PC-3 (cell line): ENCODE measurements at regions not wholly inside any gene's neighbourhood (a gene's known extent, or its start where the extent isn't known, plus 50 kb on each side); places are given as distances from the start of the nearest gene placed in this dataset.
A peak's percentile ranks its signal among the peaks of the same experiment; 100 is the strongest.

ENCODE experiments used
- ATAC-seq: fragments of 200-7000 bp; cut with Tn5 transposase; 2 replicates; pipeline ENCODE4 v1.9.1; 2020; ENCODE audit warnings: mild to moderate bottlenecking, moderate library complexity
- BruUV-seq: library from RNA; stranded (reverse); fragments of 400-500 nt; replicated peaks from 2 replicates; lab custom pipeline; 2021; lab: Mats Ljungman, UMichigan
- CTCF ChIA-PET: fragments of 300-600 bp; sonication (Branson Sonifier 250); formaldehyde crosslinking; loops from one replicate; lab custom pipeline; 2022; ENCODE audit warnings: antibody characterized with exemption; lab: Charles Lee
- POLR2A ChIA-PET: fragments of 300-600 bp; sonication (Branson Sonifier 250); formaldehyde crosslinking; loops from one replicate; lab custom pipeline; 2022; ENCODE audit warnings: antibody characterized with exemption; ENCODE audit not compliant: unreplicated experiment; lab: Charles Lee
- DNase-seq: peaks from one replicate; pipeline ENCODE4 v3.0.0-alpha.2; 2015
- H2AFZ ChIP-seq: fragments of 300-600 bp; sonication (generic); 2 replicates; pipeline ENCODE4 v1.6.0; 2016; ENCODE audit warnings: antibody characterized with exemption, low read length
- H3F3A ChIP-seq: fragments of 300-600 bp; sonication (generic); one replicate; pipeline ENCODE4 v1.6.0; 2017; ENCODE audit warnings: antibody characterized with exemption, low read length, control low read depth, mild to moderate bottlenecking; ENCODE audit not compliant: unreplicated experiment
- H3K27ac ChIP-seq: fragments of 300-600 bp; sonication (generic); 2 replicates; pipeline ENCODE4 v1.5.1; 2016; ENCODE audit warnings: mild to moderate bottlenecking, low read length
- H3K27me3 ChIP-seq: fragments of 300-600 bp; sonication (generic); 2 replicates; pipeline ENCODE4 v1.6.1; 2016; ENCODE audit warnings: low read length, mixed read lengths
- H3K36me3 ChIP-seq: fragments of 300-600 bp; sonication (generic); 2 replicates; pipeline ENCODE4 v1.6.1; 2016; ENCODE audit warnings: low read depth, mixed run types, low read length, mixed read lengths
- H3K4me1 ChIP-seq: fragments of 300-600 bp; sonication (generic); 2 replicates; pipeline ENCODE4 v1.5.1; 2016; ENCODE audit warnings: low read length; ENCODE audit not compliant: insufficient read depth
- H3K4me2 ChIP-seq: fragments of 300-600 bp; sonication (generic); 2 replicates; pipeline ENCODE4 v1.6.0; 2016; ENCODE audit warnings: low read length
- H3K4me3 ChIP-seq: fragments of 300-600 bp; sonication (generic); 2 replicates; pipeline ENCODE4 v1.5.1; 2016; ENCODE audit warnings: mild to moderate bottlenecking, low read length, mixed read lengths
- H3K79me2 ChIP-seq: fragments of 300-600 bp; sonication (generic); 2 replicates; pipeline ENCODE4 v1.6.1; 2017; ENCODE audit warnings: low read length, mixed read lengths
- H3K9ac ChIP-seq: fragments of 300-600 bp; sonication (generic); 2 replicates; pipeline ENCODE4 v1.6.0; 2016; ENCODE audit warnings: mild to moderate bottlenecking, low read length
- H3K9me2 ChIP-seq: fragments of 300-600 bp; sonication (generic); replicated peaks from 2 replicates; pipeline ENCODE4 v1.6.1; 2016; ENCODE audit warnings: mixed run types, low read length, mixed read lengths
- H3K9me3 ChIP-seq: fragments of 300-600 bp; sonication (generic); 2 replicates; pipeline ENCODE4 v1.6.1; 2016; ENCODE audit warnings: low read length, mixed read lengths
- H4K20me1 ChIP-seq: fragments of 300-600 bp; sonication (generic); 2 replicates; pipeline ENCODE4 v1.6.1; 2016; ENCODE audit warnings: low read length, mixed read lengths
- EZH2 ChIP-seq: fragments of 300-600 bp; sonication (generic); IDR thresholded peaks from one replicate; pipeline ENCODE4 v1.6.1; 2017; ENCODE audit warnings: antibody characterized with exemption, mild to moderate bottlenecking, low read length; ENCODE audit not compliant: unreplicated experiment
- EZH2phosphoT487 ChIP-seq: fragments of 300-600 bp; sonication (generic); IDR thresholded peaks from 2 replicates; pipeline ENCODE4 v1.6.1; 2018; ENCODE audit warnings: mild to moderate bottlenecking, antibody characterized with exemption, low read length, borderline replicate concordance
- intact Hi-C: fragments of 100-400 bp; cut with micrococcal nuclease; formaldehyde crosslinking; loops from 2 replicates; pipeline ENCODE4 v1.9.0; 2023
- TF ChIP-seq, protein P1 (sequence below): fragments of 300-600 bp; sonication (generic); conservative IDR thresholded peaks from 2 replicates; pipeline ENCODE4 v1.5.1; 2017; ENCODE audit warnings: antibody characterized with exemption, low read depth, mild to moderate bottlenecking, low read length

DNA sequence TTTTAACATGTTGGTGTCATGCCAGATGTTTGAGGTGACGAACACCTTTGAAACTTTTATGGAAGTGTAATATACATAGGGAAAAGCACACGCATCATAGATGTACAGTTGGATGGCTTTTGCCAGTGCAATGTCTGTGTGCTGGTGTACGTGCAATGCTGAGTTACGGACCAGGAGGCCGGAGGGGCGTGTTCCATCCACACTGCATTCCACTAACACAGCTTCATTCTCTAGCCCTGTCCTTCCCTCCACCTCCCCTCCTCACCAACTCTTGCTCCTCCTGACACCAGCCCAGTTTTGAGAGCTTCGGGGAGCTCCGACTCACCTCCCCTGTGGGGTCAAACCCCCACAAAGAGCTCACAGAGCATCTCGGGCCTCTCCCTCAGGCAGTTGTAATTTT, 358.8 kb downstream of the C16orf95 start:
- no peak overlapping the region for H3K9ac ChIP-seq
- ChIA-PET POLR2A (no interaction called here), CTCF (no interaction called here)
- H3K4me3 ChIP-seq: no peak overlapping the region
- H3K79me2 ChIP-seq: no peaks in the 10 kb centered on the region
- intact Hi-C loops: no loop called here
- no peaks in the 10 kb centered on the region for H3K9me3 ChIP-seq
- no peak overlapping the region for H3K27ac ChIP-seq
- H3K9me2 ChIP-seq: no peaks in the 10 kb centered on the region
- peaks cover 22% of the 10 kb centered on the region for H3K27me3 ChIP-seq
- no peak overlapping the region for H2AFZ ChIP-seq
- no peaks in the 10 kb centered on the region for H4K20me1 ChIP-seq
- no peaks in the 10 kb centered on the region for H3F3A ChIP-seq
- DNase-seq (peak; percentile 22), ATAC-seq (peak; percentile 45; the same call in 1 of the 2 replicates)
- no peak overlapping the region for H3K4me2 ChIP-seq
- H3K36me3 ChIP-seq: no peaks in the 10 kb centered on the region
- BruUV-seq: no TSS peak
- no peaks in the 10 kb centered on the region for H3K4me1 ChIP-seq
- TF ChIP-seq, protein P1, sequence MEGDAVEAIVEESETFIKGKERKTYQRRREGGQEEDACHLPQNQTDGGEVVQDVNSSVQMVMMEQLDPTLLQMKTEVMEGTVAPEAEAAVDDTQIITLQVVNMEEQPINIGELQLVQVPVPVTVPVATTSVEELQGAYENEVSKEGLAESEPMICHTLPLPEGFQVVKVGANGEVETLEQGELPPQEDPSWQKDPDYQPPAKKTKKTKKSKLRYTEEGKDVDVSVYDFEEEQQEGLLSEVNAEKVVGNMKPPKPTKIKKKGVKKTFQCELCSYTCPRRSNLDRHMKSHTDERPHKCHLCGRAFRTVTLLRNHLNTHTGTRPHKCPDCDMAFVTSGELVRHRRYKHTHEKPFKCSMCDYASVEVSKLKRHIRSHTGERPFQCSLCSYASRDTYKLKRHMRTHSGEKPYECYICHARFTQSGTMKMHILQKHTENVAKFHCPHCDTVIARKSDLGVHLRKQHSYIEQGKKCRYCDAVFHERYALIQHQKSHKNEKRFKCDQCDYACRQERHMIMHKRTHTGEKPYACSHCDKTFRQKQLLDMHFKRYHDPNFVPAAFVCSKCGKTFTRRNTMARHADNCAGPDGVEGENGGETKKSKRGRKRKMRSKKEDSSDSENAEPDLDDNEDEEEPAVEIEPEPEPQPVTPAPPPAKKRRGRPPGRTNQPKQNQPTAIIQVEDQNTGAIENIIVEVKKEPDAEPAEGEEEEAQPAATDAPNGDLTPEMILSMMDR: no peak
- TF ChIP-seq EZH2phosphoT487 (no peak), EZH2 (no peak)

GRCh38 chr16:86959091-86959651, 358.0 kb downstream of the C16orf95 start:
- no peak overlapping the region for H3K4me3 ChIP-seq
- no peak overlapping the region for H3K27ac ChIP-seq
- H4K20me1 ChIP-seq: no peaks in the 10 kb centered on the region
- no peaks in the 10 kb centered on the region for H3F3A ChIP-seq
- H3K4me1 ChIP-seq: no peaks in the 10 kb centered on the region
- DNase-seq (no peak), ATAC-seq (no peak)
- H2AFZ ChIP-seq: no peak overlapping the region
- H3K9me2 ChIP-seq: no peaks in the 10 kb centered on the region
- no peaks in the 10 kb centered on the region for H3K9me3 ChIP-seq
- intact Hi-C loops: no loop called here
- ChIA-PET CTCF (no interaction called here), POLR2A (no interaction called here)
- H3K79me2 ChIP-seq: no peaks in the 10 kb centered on the region
- no TSS peak for BruUV-seq
- no peak for TF ChIP-seq EZH2
- TF ChIP-seq, protein P1: no peak
- TF ChIP-seq EZH2phosphoT487: no peak
- peaks cover 22% of the 10 kb centered on the region for H3K27me3 ChIP-seq
- no peaks in the 10 kb centered on the region for H3K36me3 ChIP-seq
- H3K4me2 ChIP-seq: no peak overlapping the region
- H3K9ac ChIP-seq: no peak overlapping the region

- CTCF ChIA-PET: no interaction called here
- Histone ChIP-seq H2AFZ (no peak overlapping the region), H3K4me3 (no peak overlapping the region), H3K4me2 (no peak overlapping the region), H3K79me2 (no peaks in the 10 kb centered on the region), H3F3A (no peaks in the 10 kb centered on the region), H4K20me1 (no peaks in the 10 kb centered on the region), H3K9me3 (no peaks in the 10 kb centered on the region), H3K27me3 (peaks cover 22% of the 10 kb centered on the region), H3K4me1 (no peaks in the 10 kb centered on the region), H3K36me3 (no peaks in the 10 kb centered on the region), H3K9ac (no peak overlapping the region), H3K27ac (no peak overlapping the region), H3K9me2 (no peaks in the 10 kb centered on the region)
- TF ChIP-seq EZH2: no peak
- TF ChIP-seq EZH2phosphoT487: no peak
- TF ChIP-seq, protein P1: no peak
- no peak for DNase-seq
- POLR2A ChIA-PET: no interaction called here
- no peak for ATAC-seq
- BruUV-seq: no TSS peak
- intact Hi-C loops: no loop called here
Measured at GRCh38 chr16:86959729-86960128, 357.5 kb downstream of the C16orf95 start.
